Erythroblast (primary cell): ENCODE measurements at regions not wholly inside any gene's neighbourhood (a gene's known extent, or its start where the extent isn't known, plus 50 kb on each side); places are given as distances from the start of the nearest gene placed in this dataset.

Experiments used
- GATA1 ChIP-seq: IDR thresholded peaks from 2 replicates; pipeline ENCODE4 v1.6.1; 2011; ENCODE audit warnings: low read depth, mild to moderate bottlenecking, control low read depth, low read length, moderate library complexity
- POLR2A ChIP-seq: IDR thresholded peaks from 2 replicates; pipeline ENCODE4 v1.6.1; 2011; ENCODE audit warnings: mild to moderate bottlenecking, low read length

DNA sequence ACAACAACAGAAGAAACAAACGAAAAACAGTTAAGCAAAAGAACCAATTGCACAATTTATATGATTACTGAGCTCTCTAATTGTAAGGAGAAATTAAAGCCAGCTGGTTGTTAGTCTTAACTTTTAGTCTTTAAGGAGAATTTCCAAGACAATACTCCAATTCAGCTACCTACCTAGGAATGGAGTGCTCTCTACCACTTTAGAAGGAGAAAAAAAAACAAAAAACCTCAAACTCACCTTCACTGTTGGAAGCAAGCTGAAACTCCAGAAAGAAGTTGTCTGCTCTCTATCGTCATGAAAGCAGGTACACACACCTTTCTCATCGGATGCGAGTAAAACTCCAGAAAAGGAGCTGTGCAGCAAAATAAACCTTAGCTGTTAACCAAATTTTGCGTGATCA lies 86.1 kb upstream of the NPY2R start:
- TF ChIP-seq POLR2A (no peak), GATA1 (no peak)
